GM18870 (cell line): ENCODE measurements at regions not wholly inside any gene's neighbourhood (a gene's known extent, or its start where the extent isn't known, plus 50 kb on each side); places are given as distances from the start of the nearest gene placed in this dataset.

Experiments
- ATAC-seq: cut with Tn5 transposase; IDR thresholded peaks from one replicate; pipeline ENCODE4 v1.9.1; 2021; ENCODE audit warnings: moderate library complexity; ENCODE audit not compliant: unreplicated experiment

- ATAC-seq, result no peak
These were observed 858.7 kb downstream of the CCSER2 start for GRCh38 chr10:85187047-85187446.

- no peak for ATAC-seq
These were observed 860.5 kb downstream of the CCSER2 start for GRCh38 chr10:85188770-85189484.

GRCh38 chr10:85193796-85194195 is 865.4 kb downstream of the CCSER2 start:
- no peak for ATAC-seq

- ATAC-seq, result no peak
These were observed 866.3 kb downstream of the CCSER2 start for GRCh38 chr10:85194706-85195105.

GRCh38 chr10:85195596-85195995 is 867.2 kb downstream of the CCSER2 start:
- ATAC-seq, result no peak

GRCh38 chr10:85204814-85205213 is 876.4 kb downstream of the CCSER2 start:
- no peak for ATAC-seq

GRCh38 chr10:85212526-85212925 is 884.1 kb downstream of the CCSER2 start:
- ATAC-seq, result no peak

GRCh38 chr10:85213493-85213892 is 885.1 kb downstream of the CCSER2 start:
- no peak for ATAC-seq

- ATAC-seq, result no peak
These were observed 893.9 kb downstream of the CCSER2 start for GRCh38 chr10:85222300-85222699.

GRCh38 chr10:85224366-85224940 is 896.1 kb downstream of the CCSER2 start:
- no peak for ATAC-seq

- no peak for ATAC-seq
These were observed 896.9 kb downstream of the CCSER2 start for GRCh38 chr10:85225311-85225710.

GRCh38 chr10:85226596-85226995 is 898.2 kb downstream of the CCSER2 start:
- ATAC-seq, result no peak

GRCh38 chr10:85228726-85229125 is 900.3 kb downstream of the CCSER2 start:
- no peak for ATAC-seq

- ATAC-seq, result no peak
These were observed 903.3 kb downstream of the CCSER2 start for GRCh38 chr10:85231534-85232270.

GRCh38 chr10:85235258-85235657 is 906.9 kb downstream of the CCSER2 start:
- no peak for ATAC-seq

- ATAC-seq, result no peak
These were observed 910.3 kb downstream of the CCSER2 start for GRCh38 chr10:85238676-85239075.

- no peak for ATAC-seq
These were observed 921.9 kb downstream of the CCSER2 start for GRCh38 chr10:85250304-85250703.

GRCh38 chr10:85256481-85256880 is 928.1 kb downstream of the CCSER2 start:
- no peak for ATAC-seq

GRCh38 chr10:85259908-85260307 is 931.5 kb downstream of the CCSER2 start:
- ATAC-seq, result no peak

GRCh38 chr10:85262992-85263391 is 934.6 kb downstream of the CCSER2 start:
- no peak for ATAC-seq

GRCh38 chr10:85265121-85265520 is 936.7 kb downstream of the CCSER2 start:
- no peak for ATAC-seq

- no peak for ATAC-seq
These were observed 938.4 kb downstream of the CCSER2 start for GRCh38 chr10:85266808-85267207.
